GM23338 (cell line): ENCODE measurements at regions not wholly inside any gene's neighbourhood (a gene's known extent, or its start where the extent isn't known, plus 50 kb on each side); places are given as distances from the start of the nearest gene placed in this dataset.

ENCODE experiments used
- ATAC-seq: fragments of 200-7000 bp; cut with Tn5 transposase; 3 replicates; pipeline ENCODE4 v1.9.1; 2020
- DNase-seq: peaks from one replicate; pipeline ENCODE4 v3.0.0-alpha.2; 2015; ENCODE audit warnings: low spot score
- H2AFZ ChIP-seq: fragments of 200-600 bp; sonication (generic); 2 replicates; pipeline ENCODE4 v1.8.0; 2016; ENCODE audit warnings: antibody characterized with exemption, mild to moderate bottlenecking, moderate library complexity
- H3F3A ChIP-seq: fragments of 200-600 bp; sonication (generic); replicated peaks from 2 replicates; pipeline ENCODE4 v1.8.0; 2017; ENCODE audit warnings: antibody characterized with exemption, mixed run types, low read depth
- H3K27ac ChIP-seq: fragments of 200-600 bp; sonication (generic); 2 replicates; pipeline ENCODE4 v1.6.1; 2016; ENCODE audit warnings: low read depth
- H3K27me3 ChIP-seq: fragments of 200-600 bp; sonication (generic); 2 replicates; pipeline ENCODE4 v1.8.0; 2016; ENCODE audit warnings: mild to moderate bottlenecking, mixed run types, moderate library complexity; ENCODE audit not compliant: insufficient read depth
- H3K36me3 ChIP-seq: fragments of 200-600 bp; sonication (generic); 2 replicates; pipeline ENCODE4 v1.8.0; 2016; ENCODE audit warnings: mild to moderate bottlenecking; ENCODE audit not compliant: insufficient read depth
- H3K4me1 ChIP-seq: fragments of 200-600 bp; sonication (generic); 2 replicates; pipeline ENCODE4 v1.8.0; 2016; ENCODE audit warnings: mild to moderate bottlenecking, moderate library complexity; ENCODE audit not compliant: insufficient read depth
- H3K4me2 ChIP-seq: fragments of 200-600 bp; sonication (generic); 2 replicates; pipeline ENCODE4 v1.7.1; 2017; ENCODE audit warnings: mixed run types
- H3K4me3 ChIP-seq: fragments of 200-600 bp; sonication (generic); 2 replicates; pipeline ENCODE4 v1.6.1; 2016; ENCODE audit warnings: mixed run types
- H3K79me2 ChIP-seq: fragments of 200-600 bp; sonication (generic); replicated peaks from 2 replicates; pipeline ENCODE4 v1.8.0; 2017; ENCODE audit warnings: mild to moderate bottlenecking; ENCODE audit not compliant: insufficient read depth
- H3K9me2 ChIP-seq: fragments of 200-600 bp; sonication (generic); 2 replicates; pipeline ENCODE4 v1.8.0; 2017; ENCODE audit not compliant: insufficient read depth
- H4K20me1 ChIP-seq: fragments of 200-600 bp; sonication (generic); replicated peaks from 2 replicates; pipeline ENCODE4 v1.8.0; 2017; ENCODE audit warnings: mild to moderate bottlenecking; ENCODE audit not compliant: insufficient read depth
- H3K27ac Mint-ChIP-seq: 2 replicates; pipeline ENCODE4 v1.8.0; 2020; ENCODE audit warnings: inconsistent platforms, mild to moderate bottlenecking, moderate library complexity, mixed read lengths
- H3K27me3 Mint-ChIP-seq: 3 replicates; pipeline ENCODE4 v1.8.0; 2022; ENCODE audit warnings: low read depth, mild to moderate bottlenecking, moderate library complexity, mixed read lengths, inconsistent platforms; ENCODE audit not compliant: insufficient read depth, poor library complexity
- H3K36me3 Mint-ChIP-seq: 3 replicates; pipeline ENCODE4 v1.8.0; 2021; ENCODE audit warnings: low read depth, mild to moderate bottlenecking, inconsistent platforms, moderate library complexity, mixed read lengths
- H3K4me1 Mint-ChIP-seq: 3 replicates; pipeline ENCODE4 v1.8.0; 2020; ENCODE audit warnings: mild to moderate bottlenecking, inconsistent platforms, mixed read lengths
- H3K4me3 Mint-ChIP-seq: 3 replicates; pipeline ENCODE4 v1.8.0; 2021; ENCODE audit warnings: moderate library complexity, mild to moderate bottlenecking, inconsistent platforms, mixed read lengths
- H3K9me3 Mint-ChIP-seq: 3 replicates; pipeline ENCODE4 v1.8.0; 2020; ENCODE audit warnings: moderate library complexity, mild to moderate bottlenecking, inconsistent platforms, mixed read lengths
- EZH2 ChIP-seq: fragments of 200-600 bp; sonication (generic); IDR thresholded peaks from one replicate; pipeline ENCODE4 v1.8.0; 2017; ENCODE audit warnings: antibody characterized with exemption, mild to moderate bottlenecking, low read depth; ENCODE audit not compliant: unreplicated experiment
- EZH2phosphoT487 ChIP-seq: fragments of 200-600 bp; sonication (generic); IDR thresholded peaks from one replicate; pipeline ENCODE4 v1.8.1; 2018; ENCODE audit warnings: antibody characterized with exemption; ENCODE audit not compliant: unreplicated experiment
- NANOG ChIP-seq: IDR thresholded peaks from 2 replicates; pipeline ENCODE4 v1.6.1; 2016; ENCODE audit warnings: antibody characterized with exemption, borderline replicate concordance
- STAT1 ChIP-seq: IDR thresholded peaks from one replicate; pipeline ENCODE4 v1.6.1; 2016; ENCODE audit warnings: antibody characterized with exemption; ENCODE audit not compliant: unreplicated experiment
- ZNF114 ChIP-seq: fragments of 250-450 bp; sonication (Bioruptor Pico); IDR thresholded peaks from 2 replicates; pipeline ENCODE4 v1.5.0; 2020; ENCODE audit warnings: mild to moderate bottlenecking, moderate library complexity
- ZNF331 ChIP-seq: fragments of 250-450 bp; sonication (Bioruptor Pico); IDR thresholded peaks from 2 replicates; pipeline ENCODE4 v1.5.0; 2020; ENCODE audit warnings: low read depth, mild to moderate bottlenecking, moderate library complexity
- TF ChIP-seq, protein P1 (sequence below): fragments of 250-450 bp; sonication (Bioruptor Pico); IDR thresholded peaks from 2 replicates; pipeline ENCODE4 v1.5.0; 2020; ENCODE audit warnings: mild to moderate bottlenecking, moderate library complexity

DNA sequence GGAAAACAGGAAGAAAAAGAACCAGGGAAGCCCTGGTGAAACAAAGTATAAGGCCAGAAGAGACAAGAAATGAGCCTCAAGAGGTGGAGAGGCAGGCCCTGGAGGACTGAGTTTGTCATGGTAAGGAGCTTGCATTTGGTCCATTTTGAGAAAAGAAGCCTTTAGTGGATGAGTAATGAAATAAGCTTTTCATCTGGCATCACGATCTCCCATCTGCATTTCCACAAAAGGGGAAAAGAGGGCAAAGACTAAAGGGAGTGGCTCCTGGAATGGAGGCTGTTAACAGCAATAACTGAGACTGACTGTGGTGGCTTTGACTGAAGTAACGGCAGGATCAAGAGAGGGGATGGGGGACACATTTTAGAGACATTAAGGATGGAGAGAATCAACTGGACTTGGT lies 148.8 kb upstream of the NBEA start (continued):
- TF ChIP-seq STAT1: no peak
- TF ChIP-seq, protein P1, sequence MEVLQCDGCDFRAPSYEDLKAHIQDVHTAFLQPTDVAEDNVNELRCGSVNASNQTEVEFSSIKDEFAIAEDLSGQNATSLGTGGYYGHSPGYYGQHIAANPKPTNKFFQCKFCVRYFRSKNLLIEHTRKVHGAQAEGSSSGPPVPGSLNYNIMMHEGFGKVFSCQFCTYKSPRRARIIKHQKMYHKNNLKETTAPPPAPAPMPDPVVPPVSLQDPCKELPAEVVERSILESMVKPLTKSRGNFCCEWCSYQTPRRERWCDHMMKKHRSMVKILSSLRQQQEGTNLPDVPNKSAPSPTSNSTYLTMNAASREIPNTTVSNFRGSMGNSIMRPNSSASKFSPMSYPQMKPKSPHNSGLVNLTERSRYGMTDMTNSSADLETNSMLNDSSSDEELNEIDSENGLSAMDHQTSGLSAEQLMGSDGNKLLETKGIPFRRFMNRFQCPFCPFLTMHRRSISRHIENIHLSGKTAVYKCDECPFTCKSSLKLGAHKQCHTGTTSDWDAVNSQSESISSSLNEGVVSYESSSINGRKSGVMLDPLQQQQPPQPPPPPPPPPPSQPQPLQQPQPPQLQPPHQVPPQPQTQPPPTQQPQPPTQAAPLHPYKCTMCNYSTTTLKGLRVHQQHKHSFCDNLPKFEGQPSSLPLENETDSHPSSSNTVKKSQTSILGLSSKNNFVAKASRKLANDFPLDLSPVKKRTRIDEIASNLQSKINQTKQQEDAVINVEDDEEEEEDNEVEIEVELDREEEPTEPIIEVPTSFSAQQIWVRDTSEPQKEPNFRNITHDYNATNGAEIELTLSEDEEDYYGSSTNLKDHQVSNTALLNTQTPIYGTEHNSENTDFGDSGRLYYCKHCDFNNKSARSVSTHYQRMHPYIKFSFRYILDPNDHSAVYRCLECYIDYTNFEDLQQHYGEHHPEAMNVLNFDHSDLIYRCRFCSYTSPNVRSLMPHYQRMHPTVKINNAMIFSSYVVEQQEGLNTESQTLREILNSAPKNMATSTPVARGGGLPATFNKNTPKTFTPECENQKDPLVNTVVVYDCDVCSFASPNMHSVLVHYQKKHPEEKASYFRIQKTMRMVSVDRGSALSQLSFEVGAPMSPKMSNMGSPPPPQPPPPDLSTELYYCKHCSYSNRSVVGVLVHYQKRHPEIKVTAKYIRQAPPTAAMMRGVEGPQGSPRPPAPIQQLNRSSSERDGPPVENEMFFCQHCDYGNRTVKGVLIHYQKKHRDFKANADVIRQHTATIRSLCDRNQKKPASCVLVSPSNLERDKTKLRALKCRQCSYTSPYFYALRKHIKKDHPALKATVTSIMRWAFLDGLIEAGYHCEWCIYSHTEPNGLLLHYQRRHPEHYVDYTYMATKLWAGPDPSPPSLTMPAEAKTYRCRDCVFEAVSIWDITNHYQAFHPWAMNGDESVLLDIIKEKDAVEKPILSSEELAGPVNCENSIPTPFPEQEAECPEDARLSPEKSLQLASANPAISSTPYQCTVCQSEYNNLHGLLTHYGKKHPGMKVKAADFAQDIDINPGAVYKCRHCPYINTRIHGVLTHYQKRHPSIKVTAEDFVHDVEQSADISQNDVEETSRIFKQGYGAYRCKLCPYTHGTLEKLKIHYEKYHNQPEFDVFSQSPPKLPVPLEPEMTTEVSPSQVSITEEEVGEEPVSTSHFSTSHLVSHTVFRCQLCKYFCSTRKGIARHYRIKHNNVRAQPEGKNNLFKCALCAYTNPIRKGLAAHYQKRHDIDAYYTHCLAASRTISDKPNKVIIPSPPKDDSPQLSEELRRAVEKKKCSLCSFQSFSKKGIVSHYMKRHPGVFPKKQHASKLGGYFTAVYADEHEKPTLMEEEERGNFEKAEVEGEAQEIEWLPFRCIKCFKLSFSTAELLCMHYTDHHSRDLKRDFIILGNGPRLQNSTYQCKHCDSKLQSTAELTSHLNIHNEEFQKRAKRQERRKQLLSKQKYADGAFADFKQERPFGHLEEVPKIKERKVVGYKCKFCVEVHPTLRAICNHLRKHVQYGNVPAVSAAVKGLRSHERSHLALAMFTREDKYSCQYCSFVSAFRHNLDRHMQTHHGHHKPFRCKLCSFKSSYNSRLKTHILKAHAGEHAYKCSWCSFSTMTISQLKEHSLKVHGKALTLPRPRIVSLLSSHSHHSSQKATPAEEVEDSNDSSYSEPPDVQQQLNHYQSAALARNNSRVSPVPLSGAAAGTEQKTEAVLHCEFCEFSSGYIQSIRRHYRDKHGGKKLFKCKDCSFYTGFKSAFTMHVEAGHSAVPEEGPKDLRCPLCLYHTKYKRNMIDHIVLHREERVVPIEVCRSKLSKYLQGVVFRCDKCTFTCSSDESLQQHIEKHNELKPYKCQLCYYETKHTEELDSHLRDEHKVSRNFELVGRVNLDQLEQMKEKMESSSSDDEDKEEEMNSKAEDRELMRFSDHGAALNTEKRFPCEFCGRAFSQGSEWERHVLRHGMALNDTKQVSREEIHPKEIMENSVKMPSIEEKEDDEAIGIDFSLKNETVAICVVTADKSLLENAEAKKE (CRISPR knock-in tag): no peak

DNA sequence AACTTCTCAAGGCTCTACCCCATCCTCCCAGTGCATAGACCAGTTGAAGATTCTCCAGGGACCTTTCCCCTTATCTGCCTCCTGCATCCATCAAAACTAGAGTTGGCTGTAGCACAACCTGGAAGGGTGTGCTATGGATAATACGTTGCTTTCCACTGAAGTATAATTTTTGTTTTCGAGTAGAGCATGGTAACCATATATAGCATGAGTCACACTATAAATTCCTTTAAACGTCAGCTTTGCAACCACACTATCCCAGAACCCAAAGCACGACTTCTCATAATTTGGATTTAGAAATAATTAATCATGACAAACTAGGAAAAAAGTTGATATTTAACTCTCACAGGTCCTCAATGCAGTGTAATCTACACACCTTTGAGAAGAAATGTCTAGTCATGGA lies 138.3 kb upstream of the NBEA start:
- Histone ChIP-seq H3K4me2 (no peak overlapping the region), H3K27me3 (no peaks in the 10 kb centered on the region), H3K4me3 (no peak overlapping the region), H3K79me2 (no peaks in the 10 kb centered on the region), H3F3A (no peaks in the 10 kb centered on the region), H3K9me2 (0 out of 2 replicates have a peak, but pooled peaks cover 2% of the 10 kb centered on the region), H3K4me1 (no peaks in the 10 kb centered on the region), H3K36me3 (no peaks in the 10 kb centered on the region), H3K27ac (no peak overlapping the region), H2AFZ (no peak overlapping the region), H4K20me1 (no peaks in the 10 kb centered on the region)
- Mint-ChIP-seq H3K27me3 (peaks cover 5% of the 10 kb centered on the region), H3K27ac (no peak overlapping the region), H3K4me3 (no peak overlapping the region), H3K36me3 (no peaks in the 10 kb centered on the region; the same call in 2 of the 3 replicates), H3K9me3 (no peaks in the 10 kb centered on the region), H3K4me1 (no peaks in the 10 kb centered on the region; the same call in 2 of the 3 replicates)
- TF ChIP-seq EZH2phosphoT487 (no peak), ZNF331 (CRISPR knock-in tag) (no peak), NANOG (no peak), ZNF114 (CRISPR knock-in tag) (no peak), EZH2 (no peak)
- TF ChIP-seq, protein P1 (CRISPR knock-in tag): no peak
- DNase-seq: no peak
- no peak for ATAC-seq
